ENCODE measurements at regions not wholly inside any gene's neighbourhood (a gene's known extent, or its start where the extent isn't known, plus 50 kb on each side); places are given as distances from the start of the nearest gene placed in this dataset.

DNA sequence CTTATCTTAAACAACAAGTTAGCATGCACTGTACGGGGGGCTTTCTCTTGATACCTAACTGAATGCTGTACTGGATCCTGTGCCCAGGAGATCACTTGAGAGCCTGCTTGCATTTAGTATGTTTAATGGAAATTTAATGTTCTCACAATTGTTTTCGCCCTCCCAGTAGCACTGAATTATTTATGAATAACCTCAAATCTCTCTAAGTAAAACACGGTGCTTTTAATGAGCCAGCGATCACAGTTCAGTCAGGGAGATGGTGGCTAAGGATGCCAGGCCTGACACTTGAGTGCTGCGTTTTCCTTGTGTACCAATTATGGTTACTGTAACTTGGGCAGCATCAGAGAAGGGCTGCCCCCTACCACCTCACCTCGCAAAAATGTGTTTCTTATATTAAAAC is 115.5 kb upstream of the ADARB2 start:
- TF ChIP-seq, protein P1, sequence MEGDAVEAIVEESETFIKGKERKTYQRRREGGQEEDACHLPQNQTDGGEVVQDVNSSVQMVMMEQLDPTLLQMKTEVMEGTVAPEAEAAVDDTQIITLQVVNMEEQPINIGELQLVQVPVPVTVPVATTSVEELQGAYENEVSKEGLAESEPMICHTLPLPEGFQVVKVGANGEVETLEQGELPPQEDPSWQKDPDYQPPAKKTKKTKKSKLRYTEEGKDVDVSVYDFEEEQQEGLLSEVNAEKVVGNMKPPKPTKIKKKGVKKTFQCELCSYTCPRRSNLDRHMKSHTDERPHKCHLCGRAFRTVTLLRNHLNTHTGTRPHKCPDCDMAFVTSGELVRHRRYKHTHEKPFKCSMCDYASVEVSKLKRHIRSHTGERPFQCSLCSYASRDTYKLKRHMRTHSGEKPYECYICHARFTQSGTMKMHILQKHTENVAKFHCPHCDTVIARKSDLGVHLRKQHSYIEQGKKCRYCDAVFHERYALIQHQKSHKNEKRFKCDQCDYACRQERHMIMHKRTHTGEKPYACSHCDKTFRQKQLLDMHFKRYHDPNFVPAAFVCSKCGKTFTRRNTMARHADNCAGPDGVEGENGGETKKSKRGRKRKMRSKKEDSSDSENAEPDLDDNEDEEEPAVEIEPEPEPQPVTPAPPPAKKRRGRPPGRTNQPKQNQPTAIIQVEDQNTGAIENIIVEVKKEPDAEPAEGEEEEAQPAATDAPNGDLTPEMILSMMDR (IDR thresholded peaks at IDR 0.05; ENCODE audit: low read depth, low read length), result no peak
- H3K4me3 ChIP-seq (ENCODE audit: low read depth, low read length), result no peak overlapping the region

DNA sequence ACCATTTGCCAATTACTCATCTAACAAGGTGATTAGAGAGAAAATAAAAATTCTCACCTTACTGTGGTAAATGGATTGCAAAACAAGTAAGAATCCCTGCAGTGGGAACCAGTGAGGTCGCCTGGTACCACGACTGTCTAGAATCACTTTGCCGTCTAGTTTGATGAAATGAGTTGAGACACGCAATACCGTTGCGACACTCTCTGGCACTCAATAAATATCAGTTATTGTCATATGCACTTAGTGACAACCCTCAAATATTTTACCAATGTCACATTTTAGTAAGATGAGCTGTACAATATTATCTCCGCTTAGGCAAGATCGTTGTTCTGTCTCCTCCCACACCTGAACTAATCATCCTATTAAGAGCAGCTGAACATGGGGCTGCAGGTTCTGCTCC is 114.4 kb upstream of the ADARB2 start:
- H3K4me3 ChIP-seq (ENCODE audit: low read depth, low read length), result no peak overlapping the region
- TF ChIP-seq, protein P1 (IDR thresholded peaks at IDR 0.05; ENCODE audit: low read depth, low read length), result no peak

DNA sequence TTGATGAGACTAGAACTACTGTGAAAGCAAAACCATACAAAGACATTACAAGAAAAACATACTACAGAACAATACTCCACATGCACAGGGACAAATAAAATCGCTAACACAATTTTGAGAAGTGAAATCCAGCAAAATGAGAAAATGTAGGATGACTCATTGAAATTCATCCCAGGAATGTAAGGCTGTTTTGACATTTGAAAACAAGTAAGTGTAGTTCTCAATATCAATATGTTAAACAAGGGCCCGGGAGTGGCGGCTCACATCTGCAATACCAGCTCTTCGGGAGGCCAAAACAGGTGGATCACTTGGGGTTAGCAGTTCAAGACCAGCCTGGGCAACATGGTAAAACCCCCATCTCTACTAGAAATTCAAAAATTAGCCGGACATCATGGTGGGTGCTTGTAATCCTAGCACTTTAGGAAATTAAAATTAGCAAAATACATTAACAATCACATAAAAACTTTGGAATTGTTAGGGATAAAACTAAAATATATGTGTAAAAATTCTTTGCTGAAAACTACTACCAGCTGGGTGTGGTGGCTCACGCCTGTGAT is 113.7 kb upstream of the ADARB2 start:
- TF ChIP-seq, protein P1 (IDR thresholded peaks at IDR 0.05; ENCODE audit: low read depth, low read length), result no peak
- H3K4me3 ChIP-seq (ENCODE audit: low read depth, low read length), result no peak overlapping the region

DNA sequence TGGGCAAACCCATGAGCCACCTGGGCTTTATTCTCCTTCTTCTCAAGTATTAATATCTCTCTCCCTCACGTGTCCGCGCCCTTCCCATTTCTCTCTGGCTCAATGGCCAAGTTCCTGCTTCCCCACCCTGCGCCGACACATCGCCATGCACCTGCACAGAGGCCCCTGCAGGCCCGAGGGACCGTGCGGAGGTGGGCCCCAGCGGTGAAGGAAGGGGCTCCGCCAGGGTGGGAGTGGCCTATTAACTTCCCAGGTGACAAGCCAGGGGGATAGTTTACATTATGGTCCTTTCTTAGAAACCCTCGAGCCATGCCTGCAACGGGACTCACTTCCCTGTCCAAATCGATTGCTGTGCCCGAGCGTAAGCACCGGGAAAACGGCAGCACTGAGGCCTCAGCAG is 110.0 kb upstream of the ADARB2 start:
- H3K4me3 ChIP-seq (ENCODE audit: low read depth, low read length), result no peak overlapping the region
- TF ChIP-seq, protein P1 (IDR thresholded peaks at IDR 0.05; ENCODE audit: low read depth, low read length), result no peak

DNA sequence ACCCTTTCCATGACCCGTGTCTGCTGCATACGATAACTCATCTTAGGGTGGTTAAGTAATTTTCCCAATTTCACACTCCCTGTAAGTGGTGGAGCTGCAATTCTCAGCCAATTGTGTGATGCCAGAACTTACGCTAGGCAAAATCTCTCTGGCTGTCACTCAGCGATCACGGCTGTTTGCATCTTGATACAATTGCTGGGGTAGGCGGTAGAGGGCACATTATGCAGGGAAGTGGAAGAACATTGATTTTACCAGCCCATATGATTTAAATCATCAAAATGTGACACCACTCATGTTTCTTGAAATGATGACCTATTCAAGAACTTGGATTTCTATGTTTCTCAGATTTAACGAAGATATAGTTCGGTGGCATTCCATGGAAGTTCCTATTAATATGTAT is 108.7 kb upstream of the ADARB2 start:
- no peak overlapping the region for H3K4me3 ChIP-seq (ENCODE audit: low read depth, low read length)

DNA sequence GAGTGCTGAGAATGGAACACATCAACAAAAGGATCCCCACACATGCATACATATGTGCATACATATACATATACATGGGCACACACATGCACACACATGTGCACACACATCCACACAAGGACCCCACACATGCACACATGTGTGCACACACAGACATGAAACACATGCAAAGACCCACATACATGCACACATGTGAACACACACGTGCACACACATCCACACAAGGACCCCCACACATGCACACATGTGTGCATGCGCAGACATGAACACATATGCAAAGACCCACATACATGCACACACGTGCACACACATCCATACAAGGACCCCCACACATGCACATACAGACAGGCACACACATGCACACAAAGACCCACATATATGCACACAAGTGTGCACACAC is 104.4 kb upstream of the ADARB2 start:
- H3K4me3 ChIP-seq (ENCODE audit: low read depth, low read length), result no peak overlapping the region
- TF ChIP-seq, protein P1 (IDR thresholded peaks at IDR 0.05; ENCODE audit: low read depth, low read length), result no peak

More for the DNA sequence above, 108.7 kb upstream of the ADARB2 start:
- TF ChIP-seq, protein P1 (IDR thresholded peaks at IDR 0.05; ENCODE audit: low read depth, low read length), result no peak

DNA sequence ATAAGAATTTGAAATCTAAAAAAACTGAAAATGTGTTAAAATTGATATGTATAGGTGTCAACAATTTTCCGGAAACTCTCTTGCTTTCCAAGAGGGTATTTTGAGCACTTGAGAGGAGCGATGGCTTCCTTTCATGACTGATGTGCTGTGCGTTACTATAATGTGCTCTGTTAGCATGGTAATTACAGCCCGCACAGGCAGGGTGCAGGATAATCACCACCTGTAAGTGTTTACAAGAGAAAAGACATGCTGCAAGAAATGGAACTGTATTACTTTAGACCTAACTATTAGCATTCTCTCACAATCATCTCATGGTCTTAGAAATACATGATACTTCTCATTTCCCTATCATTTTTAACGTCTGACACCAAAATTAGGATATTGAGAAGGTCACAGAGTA is 92.4 kb upstream of the ADARB2 start:
- TF ChIP-seq, protein P1 (IDR thresholded peaks at IDR 0.05; ENCODE audit: low read depth, low read length), result no peak
- H3K4me3 ChIP-seq (ENCODE audit: low read depth, low read length), result no peak overlapping the region

Measured in WI38 (cell line).